ENCODE measurements at regions not wholly inside any gene's neighbourhood (a gene's known extent, or its start where the extent isn't known, plus 50 kb on each side); places are given as distances from the start of the nearest gene placed in this dataset.

DNA sequence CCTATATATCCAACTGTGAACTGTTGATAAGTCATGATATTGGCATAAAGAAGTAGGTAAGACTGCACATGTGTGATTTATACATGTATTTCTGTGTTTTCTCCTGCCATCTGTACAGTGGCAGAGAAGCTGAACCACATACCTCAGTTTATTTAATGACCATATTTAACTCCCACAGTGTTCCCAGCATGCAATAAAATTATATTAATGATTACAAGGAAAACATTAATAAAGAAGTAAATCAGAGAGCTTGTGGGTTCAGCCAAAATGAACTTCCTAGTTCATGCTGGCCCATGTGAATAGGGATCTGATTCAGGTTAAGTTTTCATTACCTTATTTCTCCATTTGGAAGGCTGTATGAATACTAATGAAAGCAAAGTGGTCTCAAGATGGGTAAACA is 439.2 kb downstream of the CNTN6 start:
- intact Hi-C loops (cut with micrococcal nuclease) (no loop called here), in situ Hi-C loops (cut with MboI) (no loop called here)
- no peaks in the 10 kb centered on the region for H3K36me3 ChIP-seq (ENCODE audit: control insufficient read depth, insufficient read depth, low read length)
- H3K9me3 ChIP-seq (replicated peaks; ENCODE audit: control insufficient read depth, insufficient read depth, low read depth, low read length) = no peaks in the 10 kb centered on the region; the same call in 1 of the 2 replicates
- DNase-seq (ENCODE audit: extremely low read depth in 1 of 4, low spot score in 3 of 4) = no peak
- ChIA-PET POLR2A (no interaction called here), CTCF (ENCODE audit: low intra/inter-chr PET ratio) (no interaction called here)
- no peak overlapping the region for H3K27ac ChIP-seq (ENCODE audit: extremely low read depth, low read depth, low read length)
- no peak for ATAC-seq
- H4K20me1 ChIP-seq (replicated peaks; ENCODE audit: control insufficient read depth, insufficient read depth, low read length) = no peaks in the 10 kb centered on the region
- H2AFZ ChIP-seq (ENCODE audit: low read depth, low read length) = no peak overlapping the region
- H3K4me2 ChIP-seq (ENCODE audit: insufficient read depth, low read length) = no peak overlapping the region
- H3K9me1 ChIP-seq (ENCODE audit: control insufficient read depth, insufficient read depth, low read length) = no peaks in the 10 kb centered on the region
- no peaks in the 10 kb centered on the region for H3K79me2 ChIP-seq (ENCODE audit: control insufficient read depth, insufficient read depth, low read length)
- no peaks in the 10 kb centered on the region for H3K27me3 ChIP-seq (ENCODE audit: control insufficient read depth in 2 of 2, insufficient read depth in 2 of 2, low read length in 2 of 2)
- no TSS peak for BruUV-seq (replicated peaks)
- no peaks in the 10 kb centered on the region for H3K4me1 ChIP-seq (replicated peaks in 1 of 2; ENCODE audit: control insufficient read depth in 2 of 2, insufficient read depth in 2 of 2, low read length in 2 of 2)
- H3K4me3 ChIP-seq = no peak overlapping the region
- H3K9ac ChIP-seq (ENCODE audit: insufficient read depth in 1 of 2, low read depth in 2 of 2, low read length in 2 of 2) = no peak overlapping the region
- no peak for FAIRE-seq
- TF ChIP-seq MAFK (IDR thresholded peaks at IDR 0.05; ENCODE audit: low read length) (no peak), U2AF1 (optimal IDR thresholded peaks at IDR 0.05; ENCODE audit: low read depth, low read length) (no peak), TAF1 (IDR thresholded peaks at IDR 0.05; ENCODE audit: control insufficient read depth, extremely low read depth, insufficient read depth, low read length, severe bottlenecking) (no peak), ARID2 (IDR thresholded peaks at IDR 0.05) (no peak), ATF7 (IDR thresholded peaks at IDR 0.05) (no peak), FOXJ2 (tag; IDR thresholded peaks at IDR 0.05) (no peak), ZFPM2 (CRISPR knock-in tag; IDR thresholded peaks at IDR 0.05) (no peak), SAP30 (IDR thresholded peaks at IDR 0.05; ENCODE audit: borderline replicate concordance, insufficient read depth, low read depth, low read length, poor library complexity, severe bottlenecking) (no peak), MYNN (IDR thresholded peaks at IDR 0.05) (no peak), MYNN (CRISPR knock-in tag; IDR thresholded peaks at IDR 0.05) (no peak), ZNF785 (CRISPR knock-in tag; IDR thresholded peaks at IDR 0.05) (no peak), NFRKB (IDR thresholded peaks at IDR 0.05; ENCODE audit: low read depth) (no peak), RB1 (IDR thresholded peaks at IDR 0.05; ENCODE audit: low read depth) (no peak)
- TF ChIP-seq, protein P1, sequence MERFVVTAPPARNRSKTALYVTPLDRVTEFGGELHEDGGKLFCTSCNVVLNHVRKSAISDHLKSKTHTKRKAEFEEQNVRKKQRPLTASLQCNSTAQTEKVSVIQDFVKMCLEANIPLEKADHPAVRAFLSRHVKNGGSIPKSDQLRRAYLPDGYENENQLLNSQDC (CRISPR knock-in tag; IDR thresholded peaks at IDR 0.05) = no peak
- TF ChIP-seq, protein P2, sequence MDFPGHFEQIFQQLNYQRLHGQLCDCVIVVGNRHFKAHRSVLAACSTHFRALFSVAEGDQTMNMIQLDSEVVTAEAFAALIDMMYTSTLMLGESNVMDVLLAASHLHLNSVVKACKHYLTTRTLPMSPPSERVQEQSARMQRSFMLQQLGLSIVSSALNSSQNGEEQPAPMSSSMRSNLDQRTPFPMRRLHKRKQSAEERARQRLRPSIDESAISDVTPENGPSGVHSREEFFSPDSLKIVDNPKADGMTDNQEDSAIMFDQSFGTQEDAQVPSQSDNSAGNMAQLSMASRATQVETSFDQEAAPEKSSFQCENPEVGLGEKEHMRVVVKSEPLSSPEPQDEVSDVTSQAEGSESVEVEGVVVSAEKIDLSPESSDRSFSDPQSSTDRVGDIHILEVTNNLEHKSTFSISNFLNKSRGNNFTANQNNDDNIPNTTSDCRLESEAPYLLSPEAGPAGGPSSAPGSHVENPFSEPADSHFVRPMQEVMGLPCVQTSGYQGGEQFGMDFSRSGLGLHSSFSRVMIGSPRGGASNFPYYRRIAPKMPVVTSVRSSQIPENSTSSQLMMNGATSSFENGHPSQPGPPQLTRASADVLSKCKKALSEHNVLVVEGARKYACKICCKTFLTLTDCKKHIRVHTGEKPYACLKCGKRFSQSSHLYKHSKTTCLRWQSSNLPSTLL (IDR thresholded peaks at IDR 0.05) = no peak
- TF ChIP-seq, protein P3, sequence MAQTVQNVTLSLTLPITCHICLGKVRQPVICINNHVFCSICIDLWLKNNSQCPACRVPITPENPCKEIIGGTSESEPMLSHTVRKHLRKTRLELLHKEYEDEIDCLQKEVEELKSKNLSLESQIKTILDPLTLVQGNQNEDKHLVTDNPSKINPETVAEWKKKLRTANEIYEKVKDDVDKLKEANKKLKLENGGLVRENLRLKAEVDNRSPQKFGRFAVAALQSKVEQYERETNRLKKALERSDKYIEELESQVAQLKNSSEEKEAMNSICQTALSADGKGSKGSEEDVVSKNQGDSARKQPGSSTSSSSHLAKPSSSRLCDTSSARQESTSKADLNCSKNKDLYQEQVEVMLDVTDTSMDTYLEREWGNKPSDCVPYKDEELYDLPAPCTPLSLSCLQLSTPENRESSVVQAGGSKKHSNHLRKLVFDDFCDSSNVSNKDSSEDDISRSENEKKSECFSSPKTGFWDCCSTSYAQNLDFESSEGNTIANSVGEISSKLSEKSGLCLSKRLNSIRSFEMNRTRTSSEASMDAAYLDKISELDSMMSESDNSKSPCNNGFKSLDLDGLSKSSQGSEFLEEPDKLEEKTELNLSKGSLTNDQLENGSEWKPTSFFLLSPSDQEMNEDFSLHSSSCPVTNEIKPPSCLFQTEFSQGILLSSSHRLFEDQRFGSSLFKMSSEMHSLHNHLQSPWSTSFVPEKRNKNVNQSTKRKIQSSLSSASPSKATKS (CRISPR knock-in tag; IDR thresholded peaks at IDR 0.05) = no peak
- TF ChIP-seq, protein P4, sequence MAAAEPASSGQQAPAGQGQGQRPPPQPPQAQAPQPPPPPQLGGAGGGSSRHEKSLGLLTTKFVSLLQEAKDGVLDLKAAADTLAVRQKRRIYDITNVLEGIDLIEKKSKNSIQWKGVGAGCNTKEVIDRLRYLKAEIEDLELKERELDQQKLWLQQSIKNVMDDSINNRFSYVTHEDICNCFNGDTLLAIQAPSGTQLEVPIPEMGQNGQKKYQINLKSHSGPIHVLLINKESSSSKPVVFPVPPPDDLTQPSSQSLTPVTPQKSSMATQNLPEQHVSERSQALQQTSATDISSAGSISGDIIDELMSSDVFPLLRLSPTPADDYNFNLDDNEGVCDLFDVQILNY (CRISPR knock-in tag; IDR thresholded peaks at IDR 0.05) = no peak
- TF ChIP-seq, protein P5, sequence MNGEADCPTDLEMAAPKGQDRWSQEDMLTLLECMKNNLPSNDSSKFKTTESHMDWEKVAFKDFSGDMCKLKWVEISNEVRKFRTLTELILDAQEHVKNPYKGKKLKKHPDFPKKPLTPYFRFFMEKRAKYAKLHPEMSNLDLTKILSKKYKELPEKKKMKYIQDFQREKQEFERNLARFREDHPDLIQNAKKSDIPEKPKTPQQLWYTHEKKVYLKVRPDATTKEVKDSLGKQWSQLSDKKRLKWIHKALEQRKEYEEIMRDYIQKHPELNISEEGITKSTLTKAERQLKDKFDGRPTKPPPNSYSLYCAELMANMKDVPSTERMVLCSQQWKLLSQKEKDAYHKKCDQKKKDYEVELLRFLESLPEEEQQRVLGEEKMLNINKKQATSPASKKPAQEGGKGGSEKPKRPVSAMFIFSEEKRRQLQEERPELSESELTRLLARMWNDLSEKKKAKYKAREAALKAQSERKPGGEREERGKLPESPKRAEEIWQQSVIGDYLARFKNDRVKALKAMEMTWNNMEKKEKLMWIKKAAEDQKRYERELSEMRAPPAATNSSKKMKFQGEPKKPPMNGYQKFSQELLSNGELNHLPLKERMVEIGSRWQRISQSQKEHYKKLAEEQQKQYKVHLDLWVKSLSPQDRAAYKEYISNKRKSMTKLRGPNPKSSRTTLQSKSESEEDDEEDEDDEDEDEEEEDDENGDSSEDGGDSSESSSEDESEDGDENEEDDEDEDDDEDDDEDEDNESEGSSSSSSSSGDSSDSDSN (IDR thresholded peaks at IDR 0.05; ENCODE audit: borderline replicate concordance in 1 of 2, low read depth in 2 of 2, low read length in 2 of 2) = no peak
